Gastroesophageal sphincter (tissue), 3 donors: ENCODE measurements at regions not wholly inside any gene's neighbourhood (a gene's known extent, or its start where the extent isn't known, plus 50 kb on each side); places are given as distances from the start of the nearest gene placed in this dataset.

Experiments used
- POLR2AphosphoS5 ChIP-seq: sonication (generic); formaldehyde crosslinking; IDR thresholded peaks from one replicate; pipeline ENCODE4 v1.6.1; 2017; ENCODE audit warnings: antibody characterized with exemption
- TF ChIP-seq, protein P1 (sequence below), 4 experiments: fragments of 200-600 bp in 2 of 4; fragments of 450-650 bp in 2 of 4; sonication (generic) in 1 of 4; IDR thresholded peaks; one replicate each; pipeline ENCODE4 v1.5.1; 2017 to 2019; ENCODE audit warnings: antibody characterized with exemption in 4 of 4, mild to moderate bottlenecking in 2 of 4, moderate library complexity in 2 of 4

DNA sequence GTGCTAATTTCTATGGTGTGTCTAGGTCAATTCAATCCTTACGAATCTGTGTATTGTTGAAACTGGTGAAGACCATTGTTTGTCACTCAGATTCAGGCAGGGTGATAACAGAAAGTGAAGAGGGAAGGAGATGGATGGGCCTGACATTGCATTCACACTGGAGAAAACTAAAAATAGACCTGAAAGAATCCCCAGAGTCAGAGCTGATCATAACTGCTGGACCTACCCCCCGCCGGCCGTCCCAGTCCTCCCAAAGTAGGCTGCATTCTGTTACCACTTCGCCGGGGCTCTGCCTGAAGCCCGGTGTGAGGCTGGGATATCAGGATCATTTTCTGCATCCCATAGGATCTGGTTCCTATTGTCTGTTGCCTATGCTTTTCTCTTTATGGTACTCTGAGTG, 121.1 kb downstream of the NUF2 start:
- TF ChIP-seq POLR2AphosphoS5 = no peak
- TF ChIP-seq, protein P1, sequence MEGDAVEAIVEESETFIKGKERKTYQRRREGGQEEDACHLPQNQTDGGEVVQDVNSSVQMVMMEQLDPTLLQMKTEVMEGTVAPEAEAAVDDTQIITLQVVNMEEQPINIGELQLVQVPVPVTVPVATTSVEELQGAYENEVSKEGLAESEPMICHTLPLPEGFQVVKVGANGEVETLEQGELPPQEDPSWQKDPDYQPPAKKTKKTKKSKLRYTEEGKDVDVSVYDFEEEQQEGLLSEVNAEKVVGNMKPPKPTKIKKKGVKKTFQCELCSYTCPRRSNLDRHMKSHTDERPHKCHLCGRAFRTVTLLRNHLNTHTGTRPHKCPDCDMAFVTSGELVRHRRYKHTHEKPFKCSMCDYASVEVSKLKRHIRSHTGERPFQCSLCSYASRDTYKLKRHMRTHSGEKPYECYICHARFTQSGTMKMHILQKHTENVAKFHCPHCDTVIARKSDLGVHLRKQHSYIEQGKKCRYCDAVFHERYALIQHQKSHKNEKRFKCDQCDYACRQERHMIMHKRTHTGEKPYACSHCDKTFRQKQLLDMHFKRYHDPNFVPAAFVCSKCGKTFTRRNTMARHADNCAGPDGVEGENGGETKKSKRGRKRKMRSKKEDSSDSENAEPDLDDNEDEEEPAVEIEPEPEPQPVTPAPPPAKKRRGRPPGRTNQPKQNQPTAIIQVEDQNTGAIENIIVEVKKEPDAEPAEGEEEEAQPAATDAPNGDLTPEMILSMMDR (IDR thresholded peaks at IDR 0.05) = no peak
